Renal cortical epithelial cell (primary cell): ENCODE measurements at regions not wholly inside any gene's neighbourhood (a gene's known extent, or its start where the extent isn't known, plus 50 kb on each side); places are given as distances from the start of the nearest gene placed in this dataset.
"Not testable (repeated sequence)": the region's sequence is repeated elsewhere in the genome, so short reads cannot be mapped to it uniquely, and the experiment has no call there.

Experiments
- DNase-seq: peaks from one replicate; pipeline ENCODE4 v3.0.0-alpha.2; 2011; ENCODE audit warnings: low read depth

- no peak for DNase-seq
These were observed 378.3 kb upstream of the WWC1 start for GRCh38 chr5:167912941-167913665.

GRCh38 chr5:167915237-167915636 is 376.2 kb upstream of the WWC1 start:
- no peak for DNase-seq

GRCh38 chr5:167916261-167916691 is 375.2 kb upstream of the WWC1 start:
- DNase-seq: peak; percentile 90

- DNase-seq: peak; percentile 84
These were observed 374.7 kb upstream of the WWC1 start for GRCh38 chr5:167916706-167917105.

GRCh38 chr5:167918184-167918812 is 373.1 kb upstream of the WWC1 start:
- DNase-seq: no peak

- DNase-seq: no peak
These were observed 372.5 kb upstream of the WWC1 start for GRCh38 chr5:167918813-167919483.

GRCh38 chr5:167920589-167920988 is 370.9 kb upstream of the WWC1 start:
- DNase-seq: peak; percentile 46

- no peak for DNase-seq
These were observed 369.6 kb upstream of the WWC1 start for GRCh38 chr5:167921796-167922195.

GRCh38 chr5:167923396-167923795 is 368.0 kb upstream of the WWC1 start:
- DNase-seq: no peak

GRCh38 chr5:167929841-167930240 is 361.6 kb upstream of the WWC1 start:
- DNase-seq: no peak

GRCh38 chr5:167934551-167934971 is 356.9 kb upstream of the WWC1 start:
- DNase-seq: peak; percentile 29

- DNase-seq: no peak
These were observed 355.4 kb upstream of the WWC1 start for GRCh38 chr5:167936022-167936421.

GRCh38 chr5:167936944-167937634 is 354.4 kb upstream of the WWC1 start:
- no peak for DNase-seq

GRCh38 chr5:167937635-167937998 is 353.8 kb upstream of the WWC1 start:
- no peak for DNase-seq

- no peak for DNase-seq
These were observed 351.8 kb upstream of the WWC1 start for GRCh38 chr5:167939686-167940085.

GRCh38 chr5:167940911-167941310 is 350.5 kb upstream of the WWC1 start:
- no peak for DNase-seq

- DNase-seq: not testable (repeated sequence)
These were observed 349.9 kb upstream of the WWC1 start for GRCh38 chr5:167941556-167941955.

GRCh38 chr5:167943343-167943742 is 348.1 kb upstream of the WWC1 start:
- DNase-seq: no peak

GRCh38 chr5:167944121-167944852 is 347.2 kb upstream of the WWC1 start:
- DNase-seq: no peak

GRCh38 chr5:167945542-167946384 is 345.7 kb upstream of the WWC1 start:
- DNase-seq: peak; percentile 50

- DNase-seq: no peak
These were observed 344.1 kb upstream of the WWC1 start for GRCh38 chr5:167947306-167947705.
